ENCODE measurements at regions not wholly inside any gene's neighbourhood (a gene's known extent, or its start where the extent isn't known, plus 50 kb on each side); places are given as distances from the start of the nearest gene placed in this dataset.

GRCh38 chr18:2380101-2380500, 191.2 kb downstream of the METTL4 start:
- DNase-seq (ENCODE audit: low spot score), result no peak

DNA sequence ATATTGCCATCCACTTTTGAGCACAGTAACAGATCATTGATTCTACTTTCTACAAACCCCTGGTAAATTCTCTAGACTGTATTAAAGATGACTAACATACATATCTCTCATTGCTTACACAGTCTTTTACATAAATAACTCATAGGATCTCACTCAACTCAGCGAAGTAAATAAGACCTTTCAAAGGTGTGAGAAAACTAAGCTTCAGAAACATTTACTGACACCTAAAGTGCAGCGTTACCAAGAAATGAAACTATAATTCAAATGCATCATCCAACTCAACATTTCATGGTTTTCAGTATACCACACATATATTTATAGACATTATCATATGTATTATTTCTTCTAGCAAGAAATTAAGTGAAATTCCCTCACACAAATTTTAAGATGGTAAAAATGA, 189.8 kb downstream of the METTL4 start:
- DNase-seq (ENCODE audit: low spot score), result no peak

GRCh38 chr18:2387588-2387987, 183.7 kb downstream of the METTL4 start:
- DNase-seq (ENCODE audit: low spot score), result no peak

DNA sequence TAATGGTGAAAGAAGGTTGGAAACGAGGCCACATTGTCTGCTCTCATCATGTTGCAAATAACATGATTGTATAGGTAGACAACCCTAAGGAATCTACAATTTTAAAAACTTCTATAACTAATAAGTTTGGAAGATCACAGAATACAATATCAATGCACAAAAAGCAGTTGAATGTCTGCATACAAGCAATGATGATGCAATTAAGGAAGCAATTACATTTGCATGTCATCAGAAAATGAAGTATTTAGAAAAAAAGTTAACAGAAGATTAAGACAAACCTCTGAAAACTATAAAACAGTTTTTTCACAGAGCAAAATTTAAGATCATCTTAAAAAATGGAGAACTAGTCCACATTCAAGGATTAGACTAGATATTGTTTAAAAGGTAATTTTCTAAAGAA, 181.1 kb downstream of the METTL4 start:
- no peak for DNase-seq (ENCODE audit: low spot score)

DNA sequence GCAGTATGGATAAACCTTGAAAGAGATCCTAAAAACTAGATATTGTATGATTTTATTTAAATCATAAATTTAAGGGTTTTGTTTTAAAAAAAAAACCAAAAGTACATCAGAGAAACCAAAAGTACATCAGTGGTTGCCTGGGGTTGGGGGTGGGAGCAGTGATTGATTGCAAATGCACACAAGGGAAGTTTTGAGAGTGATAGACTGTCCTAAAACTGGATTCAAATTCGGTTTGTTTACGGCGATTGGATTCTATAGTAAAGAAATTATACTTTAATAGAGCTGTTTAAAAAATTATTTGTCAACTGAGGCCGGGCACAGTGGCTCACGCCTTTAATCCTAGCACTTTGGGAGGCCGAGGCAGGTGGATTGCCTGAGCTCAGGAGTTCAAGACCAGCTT, 179.8 kb downstream of the METTL4 start:
- no peak for DNase-seq (ENCODE audit: low spot score)

GRCh38 chr18:2392446-2392845, 178.9 kb downstream of the METTL4 start:
- no peak for DNase-seq (ENCODE audit: low spot score)

GRCh38 chr18:2394684-2395083, 176.6 kb downstream of the METTL4 start:
- no peak for DNase-seq (ENCODE audit: low spot score)

- DNase-seq (ENCODE audit: low spot score), result no peak
These were observed 175.7 kb downstream of the METTL4 start for GRCh38 chr18:2395427-2396161.

- DNase-seq (ENCODE audit: low spot score), result no peak
These were observed 175.2 kb downstream of the METTL4 start for GRCh38 chr18:2396162-2396505.

DNA sequence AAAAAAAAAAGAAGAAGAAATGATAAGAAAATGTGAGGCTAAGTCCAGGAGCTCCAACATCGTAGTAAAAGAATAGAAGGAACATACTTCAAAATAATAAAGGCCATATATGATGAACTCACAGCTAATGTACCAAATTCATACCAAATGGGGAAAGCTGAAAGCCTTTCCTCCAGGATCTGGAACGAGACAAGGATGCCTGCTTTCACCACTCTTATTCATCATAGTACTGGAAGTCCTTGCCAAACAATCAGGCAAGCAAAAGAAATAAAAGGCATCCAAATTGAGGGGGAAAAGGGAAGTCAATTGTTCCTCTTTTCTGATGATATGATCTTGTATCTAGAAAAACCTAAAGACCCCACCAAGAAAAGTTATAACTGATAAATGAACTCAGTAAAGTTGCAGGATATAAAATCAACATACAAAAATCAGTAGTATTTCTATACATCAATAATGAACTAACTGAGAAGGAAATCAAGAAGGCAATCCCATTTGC, 170.6 kb downstream of the METTL4 start:
- DNase-seq (ENCODE audit: low spot score), result no peak

DNA sequence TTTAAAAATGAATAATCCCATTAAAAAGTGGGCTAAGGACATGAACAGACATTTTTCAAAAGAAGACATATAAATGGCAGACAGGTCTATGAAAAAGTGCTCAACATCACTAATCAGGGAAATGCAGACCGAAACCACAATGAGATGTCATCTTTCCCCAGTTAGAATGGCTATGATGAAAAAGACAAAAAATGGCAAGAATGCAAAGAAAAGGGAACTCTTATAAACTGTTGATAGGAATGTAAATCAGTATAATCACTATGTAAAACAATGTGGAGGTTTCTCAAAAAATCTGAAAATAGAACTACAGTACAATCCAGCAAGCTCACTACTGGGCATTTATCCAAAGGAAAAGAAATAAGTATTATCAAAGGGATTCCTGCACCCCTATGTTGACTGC, 169.2 kb downstream of the METTL4 start:
- DNase-seq (ENCODE audit: low spot score), result no peak

DNA sequence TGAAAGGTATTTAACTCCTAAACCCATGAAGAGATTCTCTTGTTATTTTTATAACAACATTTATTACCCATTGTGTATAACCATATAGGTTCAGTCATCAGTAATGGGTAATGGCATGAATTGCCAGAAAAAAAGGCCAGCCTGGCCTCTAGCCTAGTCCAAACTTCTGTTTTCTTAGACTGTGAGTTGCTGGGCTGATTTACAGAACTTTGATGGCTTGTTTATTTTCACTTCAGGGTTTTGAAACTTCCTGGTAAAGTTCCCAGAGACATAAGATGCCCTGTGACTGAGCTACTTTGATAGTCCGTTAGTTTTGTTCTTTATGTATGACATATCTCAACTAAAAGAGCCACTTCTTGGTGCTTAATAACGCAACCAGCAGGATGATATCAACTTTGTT, 164.8 kb downstream of the METTL4 start:
- no peak for DNase-seq (ENCODE audit: low spot score)

DNA sequence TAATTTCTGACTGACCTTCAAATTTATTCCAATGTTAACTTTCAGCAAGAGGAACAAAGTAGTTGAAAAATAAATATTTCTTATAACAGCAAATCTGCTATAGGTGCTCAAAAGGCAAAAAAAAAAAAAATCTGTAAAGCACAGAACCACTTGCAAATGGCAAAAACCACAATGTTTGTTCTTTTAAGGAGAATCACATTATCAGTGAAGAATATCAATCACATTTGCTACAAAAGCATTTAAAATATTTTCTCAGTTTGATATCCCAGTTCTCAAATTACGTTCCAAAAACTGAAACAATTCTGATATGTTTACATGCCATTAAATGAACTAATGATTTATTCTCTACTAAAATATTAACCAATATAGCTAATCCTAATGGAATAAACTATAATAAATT, 163.3 kb downstream of the METTL4 start:
- DNase-seq (ENCODE audit: low spot score), result no peak

GRCh38 chr18:2409906-2410305, 161.4 kb downstream of the METTL4 start:
- no peak for DNase-seq (ENCODE audit: low spot score)

GRCh38 chr18:2410688-2411087, 160.6 kb downstream of the METTL4 start:
- DNase-seq (ENCODE audit: low spot score), result no peak

GRCh38 chr18:2411381-2411960, 159.8 kb downstream of the METTL4 start:
- DNase-seq (ENCODE audit: low spot score), result no peak

- DNase-seq (ENCODE audit: low spot score), result no peak
These were observed 159.0 kb downstream of the METTL4 start for GRCh38 chr18:2412281-2412680.

DNA sequence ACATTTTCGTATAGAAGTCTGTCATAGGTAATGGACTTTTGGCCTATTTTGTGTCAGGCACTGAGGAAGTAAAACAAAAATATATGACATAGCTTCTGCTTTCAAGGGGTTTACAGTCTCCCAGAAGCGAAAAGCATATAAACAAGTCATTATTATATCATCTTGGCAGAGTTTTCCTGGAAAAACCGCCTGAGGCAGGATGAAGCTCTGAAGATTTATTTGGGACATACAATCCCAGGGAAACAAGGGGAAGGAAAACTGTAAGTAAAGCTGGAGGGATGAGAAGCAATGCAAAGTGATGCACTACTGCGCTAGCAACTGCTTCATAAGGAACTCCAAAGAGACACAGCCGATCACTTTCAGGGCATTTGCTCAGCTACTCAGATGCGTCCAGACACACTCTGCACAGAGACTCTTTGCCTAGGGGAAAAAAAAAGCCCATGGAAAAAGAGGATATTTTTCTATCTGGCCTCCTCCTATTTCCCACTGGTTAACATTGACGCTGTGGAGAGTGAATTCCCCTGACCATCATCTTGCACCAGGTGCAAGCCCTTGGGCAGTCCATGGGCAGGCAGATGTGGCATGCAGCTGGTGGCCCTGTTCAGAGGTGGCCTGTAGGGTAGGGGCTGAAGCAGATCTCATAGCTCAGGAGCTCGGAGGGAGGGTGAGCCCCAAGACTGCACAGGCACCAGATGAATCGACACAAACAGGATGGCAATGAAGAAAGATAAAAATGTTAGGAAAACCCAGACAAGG, 158.1 kb downstream of the METTL4 start:
- DNase-seq (ENCODE audit: low spot score), result no peak

DNA sequence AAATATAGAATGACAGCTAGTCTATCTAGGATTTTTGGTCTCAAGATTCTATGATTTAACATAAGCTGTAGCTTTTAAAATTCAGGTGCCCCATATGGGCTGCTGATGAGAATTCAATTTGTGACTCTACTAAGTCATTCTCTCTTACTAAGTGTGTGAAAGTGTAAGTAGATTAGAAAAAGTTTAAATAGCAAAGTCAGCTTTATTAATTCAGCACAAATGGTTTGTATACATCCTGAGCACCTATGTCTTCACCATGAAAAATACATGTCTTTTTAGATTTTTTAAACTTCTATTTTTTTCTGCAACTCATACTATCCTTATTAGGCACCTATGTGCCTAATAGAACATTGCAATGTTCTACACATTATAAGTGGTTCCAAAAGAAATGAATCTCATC, 157.1 kb downstream of the METTL4 start:
- DNase-seq (ENCODE audit: low spot score), result no peak

GRCh38 chr18:2415656-2416055, 155.6 kb downstream of the METTL4 start:
- no peak for DNase-seq (ENCODE audit: low spot score)

GRCh38 chr18:2417861-2418610, 153.3 kb downstream of the METTL4 start:
- no peak for DNase-seq (ENCODE audit: low spot score)

GRCh38 chr18:2420367-2420766, 150.9 kb downstream of the METTL4 start:
- DNase-seq (ENCODE audit: low spot score), result no peak

GRCh38 chr18:2423761-2424160, 147.5 kb downstream of the METTL4 start:
- no peak for DNase-seq (ENCODE audit: low spot score)

All from SW480 (cell line).